K562 (cell line): ENCODE measurements at regions not wholly inside any gene's neighbourhood (a gene's known extent, or its start where the extent isn't known, plus 50 kb on each side); places are given as distances from the start of the nearest gene placed in this dataset.

Source experiments
- ATAC-seq: fragments of 200-7000 bp; cut with Tn5 transposase; 3 replicates; pipeline ENCODE4 v1.9.1; 2020; ENCODE audit warnings: moderate library complexity
- BruUV-seq: library from RNA; stranded (reverse); fragments of 400-500 nt; replicated peaks from 2 replicates; lab custom pipeline; 2021; lab: Mats Ljungman, UMichigan
- CTCF ChIA-PET: fragments of 300-600 bp; formaldehyde crosslinking; extraction: SDS; loops from one replicate; lab custom pipeline; 2021; ENCODE audit warnings: low intra/inter-chr PET ratio; lab: Yijun Ruan, JAX
- POLR2A ChIA-PET: fragments of 300-600, 350-650 bp; sonication (Branson Sonifier 250); formaldehyde crosslinking; extraction: SDS; loops from one replicate; lab custom pipeline; 2021; ENCODE audit warnings: antibody characterized with exemption, inconsistent platforms; lab: Yijun Ruan, JAX
- DNase-seq, 4 experiments: peaks; one replicate each; pipeline versions ENCODE4 v3.0.0 to v3.0.0-alpha.2; 2011 to 2018; ENCODE audit warnings: low spot score in 3 of 4, mixed read lengths in 3 of 4; ENCODE audit errors: extremely low read depth in 1 of 4
- FAIRE-seq: peaks from 2 replicates; lab custom pipeline; 2011; peaks lifted over from hg19 to GRCh38; lab: Jason Lieb, UNC
- H2AFZ ChIP-seq: 2 replicates; pipeline ENCODE4 v1.6.0; 2011; ENCODE audit warnings: low read depth, low read length, control low read depth, inconsistent platforms
- H3K27ac ChIP-seq: fragments of 200-600 bp; 3 replicates; pipeline ENCODE4 v1.8.0; 2011; ENCODE audit warnings: low read depth, mild to moderate bottlenecking, control low read depth, inconsistent platforms, low read length, moderate library complexity, mixed read lengths; ENCODE audit errors: extremely low read depth
- H3K27me3 ChIP-seq, 2 experiments: fragments of 300-600 bp in 1 of 2; 2 replicates in 1 of 2; 3 replicates in 1 of 2; pipeline versions ENCODE4 v1.6.0 to v1.8.0; 2011; ENCODE audit warnings: inconsistent platforms in 2 of 2, low read length in 2 of 2, mild to moderate bottlenecking in 1 of 2, mixed read lengths in 1 of 2, moderate library complexity in 1 of 2; ENCODE audit not compliant: control insufficient read depth in 2 of 2, insufficient read depth in 2 of 2
- H3K36me3 ChIP-seq: fragments of 300-600 bp; 3 replicates; pipeline ENCODE4 v1.8.0; 2011; ENCODE audit warnings: mild to moderate bottlenecking, low read length, inconsistent platforms; ENCODE audit not compliant: control insufficient read depth, insufficient read depth
- H3K4me1 ChIP-seq, 2 experiments: fragments of 200-600 bp in 1 of 2; replicated peaks in 1 of 2; 2 replicates in 1 of 2; 3 replicates in 1 of 2; pipeline versions ENCODE4 v1.5.1 to v1.8.0; 2011; ENCODE audit warnings: inconsistent platforms in 2 of 2, low read length in 2 of 2, mild to moderate bottlenecking in 1 of 2, mixed read lengths in 1 of 2, moderate library complexity in 1 of 2; ENCODE audit not compliant: control insufficient read depth in 2 of 2, insufficient read depth in 2 of 2
- H3K4me2 ChIP-seq: 2 replicates; pipeline ENCODE4 v1.6.1; 2011; ENCODE audit warnings: low read length, control low read depth, inconsistent platforms, mixed read lengths; ENCODE audit not compliant: insufficient read depth
- H3K4me3 ChIP-seq: fragments of 200-600 bp; sonication (generic), shearing (Covaris generic); 2 replicates; pipeline ENCODE4 v1.5.1; 2016; ENCODE audit warnings: control low read depth, inconsistent platforms
- H3K79me2 ChIP-seq: fragments of 200-600 bp; 3 replicates; pipeline ENCODE4 v1.8.0; 2011; ENCODE audit warnings: low read length, inconsistent platforms; ENCODE audit not compliant: control insufficient read depth, insufficient read depth
- H3K9ac ChIP-seq, 2 experiments: 2 replicates each; pipeline versions ENCODE4 v1.6.0 to v1.6.1; 2011; ENCODE audit warnings: low read depth in 2 of 2, low read length in 2 of 2, control low read depth in 1 of 2, inconsistent platforms in 1 of 2, mild to moderate bottlenecking in 1 of 2, mixed read lengths in 1 of 2; ENCODE audit not compliant: insufficient read depth in 1 of 2
- H3K9me1 ChIP-seq: one replicate; pipeline ENCODE4 v1.6.0; 2011; ENCODE audit warnings: inconsistent platforms, mild to moderate bottlenecking, low read length, moderate library complexity; ENCODE audit not compliant: control insufficient read depth, insufficient read depth
- H3K9me3 ChIP-seq: replicated peaks from 2 replicates; pipeline ENCODE4 v1.5.1; 2011; ENCODE audit warnings: low read depth, low read length, inconsistent platforms; ENCODE audit not compliant: control insufficient read depth, insufficient read depth
- H4K20me1 ChIP-seq: replicated peaks from 2 replicates; pipeline ENCODE4 v1.6.1; 2011; ENCODE audit warnings: low read length, inconsistent platforms, mixed read lengths; ENCODE audit not compliant: control insufficient read depth, insufficient read depth
- BCL6 ChIP-seq: fragments of 250-450 bp; sonication (Bioruptor Pico); IDR thresholded peaks from 2 replicates; pipeline ENCODE4 v1.4.0; 2020
- CBX2 ChIP-seq: fragments of 200-600 bp; sonication (generic); IDR thresholded peaks from one replicate; pipeline ENCODE4 v1.6.1; 2012; ENCODE audit warnings: mild to moderate bottlenecking, low read length, inconsistent platforms; ENCODE audit not compliant: insufficient read depth, poor library complexity, severe bottlenecking
- MAFK ChIP-seq: IDR thresholded peaks from 2 replicates; pipeline ENCODE4 v1.6.1; 2011; ENCODE audit warnings: low read length, improper control_type of control experiment
- NONO ChIP-seq, 2 experiments: fragments of 200-400 bp in 1 of 2; fragments of 450-650 bp in 1 of 2; formaldehyde crosslinking in 1 of 2; IDR thresholded peaks; 2 replicates each; pipeline ENCODE4 v1.6.1; 2017; ENCODE audit warnings: low read depth in 2 of 2, mild to moderate bottlenecking in 2 of 2, moderate library complexity in 2 of 2, low read length in 1 of 2
- SRSF9 ChIP-seq: fragments of 200-400 bp; formaldehyde crosslinking; IDR thresholded peaks from 2 replicates; pipeline ENCODE4 v1.6.1; 2017; ENCODE audit warnings: low read depth, low read length, borderline replicate concordance
- WHSC1 ChIP-seq: IDR thresholded peaks from one replicate; pipeline ENCODE4 v1.6.1; 2012; ENCODE audit warnings: low read length, control low read depth, inconsistent platforms
- ZNF239 ChIP-seq: fragments of 250-450 bp; sonication (Bioruptor Pico); IDR thresholded peaks from 2 replicates; pipeline ENCODE4 v1.4.0; 2020; ENCODE audit warnings: mild to moderate bottlenecking
- ZNF583 ChIP-seq: fragments of 250-450 bp; sonication (Bioruptor Pico); IDR thresholded peaks from 2 replicates; pipeline ENCODE4 v1.4.0; 2020
- WGBS: fragments of 100-300 bp; shearing (Covaris generic); methylation state at CpG from one replicate; pipeline ENCODE4 v1.1.6; 2016; ENCODE audit warnings: low coverage, mixed read lengths; ENCODE audit not compliant: insufficient coverage; ENCODE audit errors: missing lambda C conversion rate; 5-methylcytosine and 5-hydroxymethylcytosine counted together
- in situ Hi-C: fragments of 300-500 bp; cut with MboI; formaldehyde crosslinking; loops from 4 replicates; pipeline ENCODE4 v1.15.0; 2018; ENCODE audit warnings: inconsistent platforms, mixed read lengths
- intact Hi-C: fragments of 100-400 bp; cut with micrococcal nuclease; formaldehyde crosslinking; loops from 2 replicates; pipeline ENCODE4 v1.14.2; 2022
- TF ChIP-seq, protein P1 (sequence below), 2 experiments: fragments of 150-350 bp in 1 of 2; IDR thresholded peaks; 2 replicates each; pipeline ENCODE4 v1.6.1; 2012 to 2016; ENCODE audit warnings: low read depth in 2 of 2, low read length in 2 of 2, mild to moderate bottlenecking in 1 of 2, moderate library complexity in 1 of 2

DNA sequence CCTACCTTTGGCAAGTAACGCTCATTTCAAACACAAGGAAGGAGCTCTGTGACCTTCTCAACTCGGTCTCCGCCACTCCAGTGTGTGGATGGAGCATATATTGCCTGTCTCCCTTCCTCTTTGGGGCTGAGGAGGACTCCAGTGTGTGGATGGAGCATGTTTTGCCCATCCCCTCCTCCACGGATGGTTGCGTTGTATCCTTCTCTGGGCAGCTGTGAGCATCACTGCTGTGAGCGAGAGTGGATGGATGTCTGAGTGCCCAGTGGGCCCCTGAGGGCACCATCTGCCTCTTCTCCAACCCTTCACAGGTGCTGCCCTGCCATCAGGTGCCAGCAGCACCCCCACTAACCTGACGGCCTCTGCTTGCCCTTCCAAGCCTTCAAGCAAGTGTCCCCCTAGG, 186.2 kb downstream of the TEX29 start:
- ATAC-seq (no peak), FAIRE-seq (no peak)

More for the DNA sequence above, 186.2 kb downstream of the TEX29 start:
- Histone ChIP-seq H3K9me3 (no peaks in the 10 kb centered on the region), H3K9me1 (no peaks in the 10 kb centered on the region), H3K27me3 (peaks cover 0 to 33% of the 10 kb centered on the region in 2 experiments; a peak in 3 of 5 replicates), H4K20me1 (no peaks in the 10 kb centered on the region), H2AFZ (no peak overlapping the region), H3K4me1 (no peaks in the 10 kb centered on the region; a peak in 1 of 5 replicates), H3K9ac (no peak overlapping the region), H3K4me2 (no peak overlapping the region), H3K4me3 (no peak overlapping the region), H3K36me3 (no peaks in the 10 kb centered on the region), H3K27ac (no peak overlapping the region), H3K79me2 (no peaks in the 10 kb centered on the region)
- no peak for TF ChIP-seq CBX2
- TF ChIP-seq, protein P1, sequence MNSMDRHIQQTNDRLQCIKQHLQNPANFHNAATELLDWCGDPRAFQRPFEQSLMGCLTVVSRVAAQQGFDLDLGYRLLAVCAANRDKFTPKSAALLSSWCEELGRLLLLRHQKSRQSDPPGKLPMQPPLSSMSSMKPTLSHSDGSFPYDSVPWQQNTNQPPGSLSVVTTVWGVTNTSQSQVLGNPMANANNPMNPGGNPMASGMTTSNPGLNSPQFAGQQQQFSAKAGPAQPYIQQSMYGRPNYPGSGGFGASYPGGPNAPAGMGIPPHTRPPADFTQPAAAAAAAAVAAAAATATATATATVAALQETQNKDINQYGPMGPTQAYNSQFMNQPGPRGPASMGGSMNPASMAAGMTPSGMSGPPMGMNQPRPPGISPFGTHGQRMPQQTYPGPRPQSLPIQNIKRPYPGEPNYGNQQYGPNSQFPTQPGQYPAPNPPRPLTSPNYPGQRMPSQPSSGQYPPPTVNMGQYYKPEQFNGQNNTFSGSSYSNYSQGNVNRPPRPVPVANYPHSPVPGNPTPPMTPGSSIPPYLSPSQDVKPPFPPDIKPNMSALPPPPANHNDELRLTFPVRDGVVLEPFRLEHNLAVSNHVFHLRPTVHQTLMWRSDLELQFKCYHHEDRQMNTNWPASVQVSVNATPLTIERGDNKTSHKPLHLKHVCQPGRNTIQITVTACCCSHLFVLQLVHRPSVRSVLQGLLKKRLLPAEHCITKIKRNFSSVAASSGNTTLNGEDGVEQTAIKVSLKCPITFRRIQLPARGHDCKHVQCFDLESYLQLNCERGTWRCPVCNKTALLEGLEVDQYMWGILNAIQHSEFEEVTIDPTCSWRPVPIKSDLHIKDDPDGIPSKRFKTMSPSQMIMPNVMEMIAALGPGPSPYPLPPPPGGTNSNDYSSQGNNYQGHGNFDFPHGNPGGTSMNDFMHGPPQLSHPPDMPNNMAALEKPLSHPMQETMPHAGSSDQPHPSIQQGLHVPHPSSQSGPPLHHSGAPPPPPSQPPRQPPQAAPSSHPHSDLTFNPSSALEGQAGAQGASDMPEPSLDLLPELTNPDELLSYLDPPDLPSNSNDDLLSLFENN (IDR thresholded peaks at IDR 0.05; ENCODE audit: low read depth in 2 of 2, low read length in 2 of 2), result no peak
- no peak for TF ChIP-seq SRSF9
- no peak for TF ChIP-seq ZNF583 (CRISPR knock-in tag)
- no peak for TF ChIP-seq NONO (IDR thresholded peaks at IDR 0.05; ENCODE audit: low read depth in 2 of 2, low read length in 1 of 2)
- TF ChIP-seq MAFK, result no peak
- no peak for TF ChIP-seq ZNF239 (CRISPR knock-in tag)
- no peak for TF ChIP-seq BCL6
- no peak for TF ChIP-seq WHSC1
- WGBS, result 0% methylated on average over 3 of the region's 7 CpGs
- no peak for DNase-seq
- BruUV-seq, result no TSS peak
- in situ Hi-C loops, result no loop called here
- POLR2A ChIA-PET, result no interaction called here
- CTCF ChIA-PET, result no interaction called here
- intact Hi-C loops, result no loop called here
